GM21717 (cell line): ENCODE measurements at regions not wholly inside any gene's neighbourhood (a gene's known extent, or its start where the extent isn't known, plus 50 kb on each side); places are given as distances from the start of the nearest gene placed in this dataset.
A peak's percentile ranks its signal among the peaks of the same experiment; 100 is the strongest.

Source experiments
- ATAC-seq: cut with Tn5 transposase; IDR thresholded peaks from one replicate; pipeline ENCODE4 v1.9.1; 2021; ENCODE audit warnings: mild to moderate bottlenecking, moderate library complexity; ENCODE audit not compliant: unreplicated experiment

DNA sequence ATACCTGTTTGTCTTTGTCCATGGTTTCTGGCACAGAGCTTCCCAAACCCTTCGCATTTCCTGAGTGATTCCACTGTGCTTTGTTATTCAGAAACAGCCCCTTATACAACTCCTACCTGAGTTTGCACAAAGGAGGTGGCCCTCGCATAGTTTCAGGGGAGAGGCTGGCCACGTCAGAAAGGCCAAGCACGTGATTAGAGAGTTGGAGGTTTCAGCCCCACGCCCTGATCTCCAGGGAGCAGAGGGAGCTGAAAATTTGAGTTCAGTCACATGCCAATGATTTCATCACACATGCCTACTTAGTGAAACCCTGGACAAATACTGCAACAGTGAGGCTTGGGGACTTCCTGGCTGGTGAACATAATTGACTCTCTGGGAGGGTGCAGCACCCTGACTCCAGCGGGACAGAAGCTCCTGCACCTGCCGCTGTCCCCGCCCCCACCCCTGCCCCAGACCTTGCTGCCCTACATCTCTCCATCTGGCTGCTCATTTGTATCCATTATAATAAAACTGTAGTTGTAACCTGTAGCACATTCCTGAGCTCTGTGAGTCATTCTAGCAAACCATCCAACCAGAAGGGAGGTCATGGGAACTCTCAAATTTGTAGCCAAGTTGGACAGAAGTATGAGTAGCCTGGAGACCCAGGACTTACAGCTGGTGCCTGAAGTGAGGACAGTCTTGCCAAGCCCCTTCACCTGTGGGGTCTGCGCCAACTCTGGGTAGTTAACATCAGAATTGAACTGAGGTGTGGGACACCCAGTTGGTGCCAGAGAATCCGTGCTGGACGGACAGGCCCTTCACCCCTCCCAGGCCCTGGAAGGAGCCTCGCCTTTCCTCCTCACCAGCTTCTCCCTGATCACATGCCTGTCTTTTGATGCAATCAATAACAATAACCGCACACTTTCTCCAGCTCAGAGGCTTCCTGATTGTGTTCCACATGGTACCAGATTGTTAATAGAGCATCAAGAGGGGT, 224.3 kb downstream of the ANAPC1 start:
- no peak for ATAC-seq

GRCh38 chr2:111660811-111661210, 223.2 kb downstream of the ANAPC1 start:
- ATAC-seq: no peak

- no peak for ATAC-seq
Measured at GRCh38 chr2:111661286-111661940, 222.6 kb downstream of the ANAPC1 start.

DNA sequence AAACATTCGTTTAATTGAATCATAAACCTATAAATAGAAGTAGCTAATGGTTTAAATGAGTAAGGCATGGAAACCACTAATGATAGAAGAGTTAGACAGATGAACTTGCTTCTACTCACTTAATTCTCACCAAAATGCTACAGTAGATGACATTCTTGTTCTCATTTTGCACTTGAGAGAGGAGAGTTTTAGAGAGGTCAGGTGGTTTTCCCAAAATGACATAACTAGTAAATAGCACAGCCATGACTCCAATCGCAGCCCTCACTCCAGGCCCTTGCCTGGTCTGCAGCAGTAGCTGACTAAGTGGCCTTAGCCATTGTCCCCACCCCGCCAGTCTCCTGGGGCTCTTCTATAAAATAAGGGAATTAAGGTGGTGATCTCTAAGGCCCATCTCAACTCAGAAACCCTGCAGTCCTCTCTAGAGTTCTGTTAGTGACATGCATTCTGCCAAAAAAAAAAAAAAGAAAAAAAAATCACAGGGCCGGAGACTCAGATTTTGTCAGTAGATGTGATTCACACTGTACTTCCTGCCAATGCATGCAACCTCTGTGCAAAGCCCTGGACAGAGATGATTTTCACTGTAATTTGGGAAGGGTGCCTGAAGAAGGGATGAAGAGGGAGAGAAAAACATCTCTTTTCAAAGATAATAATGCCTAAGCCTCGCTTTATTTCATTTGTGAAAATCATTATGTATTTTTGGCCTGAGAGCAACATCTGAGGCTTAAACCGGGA, 221.8 kb downstream of the ANAPC1 start:
- no peak for ATAC-seq

DNA sequence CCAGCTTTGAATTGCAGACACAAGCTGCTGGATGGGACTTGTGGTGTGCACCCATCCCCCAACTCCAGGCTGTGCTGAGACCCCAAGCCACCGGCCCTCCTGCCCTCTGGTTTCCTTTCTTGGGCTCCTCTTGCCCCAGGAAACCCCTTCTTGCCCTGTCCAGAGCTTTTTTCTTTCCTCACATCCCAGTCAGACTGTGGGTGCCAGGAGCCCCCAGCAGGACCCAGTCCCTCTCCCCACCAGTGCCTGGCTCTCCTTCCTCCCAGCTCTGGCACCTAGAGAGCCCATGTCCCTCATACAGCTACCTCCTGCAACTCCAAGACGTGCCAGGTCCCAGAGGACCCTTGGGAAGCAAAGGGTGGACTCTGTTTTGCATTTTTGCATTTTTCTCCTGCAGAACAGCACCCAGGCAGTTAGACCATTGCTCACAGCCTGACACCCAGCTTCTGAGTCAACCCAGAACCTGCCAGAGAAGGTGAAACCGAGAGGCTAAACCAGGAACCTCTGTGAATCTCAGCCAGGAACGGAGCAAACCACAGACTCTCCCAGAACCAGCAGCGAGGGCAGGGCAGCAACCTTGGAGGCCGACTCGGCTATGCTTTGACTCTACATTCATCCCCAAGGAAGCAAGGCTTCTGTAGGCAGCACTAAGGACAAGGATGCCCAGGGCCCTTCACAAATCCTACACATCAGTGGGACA, 221.1 kb downstream of the ANAPC1 start:
- ATAC-seq: peak; percentile 91

GRCh38 chr2:111663471-111664274, 220.3 kb downstream of the ANAPC1 start:
- ATAC-seq: no peak

GRCh38 chr2:111664275-111664850, 219.6 kb downstream of the ANAPC1 start:
- ATAC-seq: no peak

- no peak for ATAC-seq
Measured at GRCh38 chr2:111665011-111665410, 219.0 kb downstream of the ANAPC1 start.

GRCh38 chr2:111665551-111666116, 218.4 kb downstream of the ANAPC1 start:
- no peak for ATAC-seq

GRCh38 chr2:111666160-111666559, 217.8 kb downstream of the ANAPC1 start:
- no peak for ATAC-seq

DNA sequence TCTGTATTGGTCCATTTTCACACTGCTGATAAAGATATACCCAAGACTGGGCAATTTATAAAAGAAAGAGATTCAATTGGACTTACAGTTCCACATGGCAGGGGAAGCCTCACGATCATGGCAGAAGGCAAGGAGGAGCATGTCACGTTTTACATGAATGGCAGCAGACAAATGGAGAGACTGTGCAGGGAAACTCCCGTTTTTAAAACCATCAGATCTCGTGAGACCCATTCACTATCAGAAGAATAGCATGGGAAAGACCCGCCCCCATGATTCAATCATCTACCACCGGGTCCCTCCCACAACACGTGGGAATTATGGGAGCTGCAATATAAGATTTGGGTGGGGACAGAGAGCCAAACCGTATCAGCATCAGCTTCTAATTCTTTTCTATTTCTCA, 217.0 kb downstream of the ANAPC1 start:
- no peak for ATAC-seq

- ATAC-seq: no peak
Measured at GRCh38 chr2:111667542-111668273, 216.3 kb downstream of the ANAPC1 start.

- ATAC-seq: no peak
Measured at GRCh38 chr2:111668274-111668616, 215.7 kb downstream of the ANAPC1 start.

DNA sequence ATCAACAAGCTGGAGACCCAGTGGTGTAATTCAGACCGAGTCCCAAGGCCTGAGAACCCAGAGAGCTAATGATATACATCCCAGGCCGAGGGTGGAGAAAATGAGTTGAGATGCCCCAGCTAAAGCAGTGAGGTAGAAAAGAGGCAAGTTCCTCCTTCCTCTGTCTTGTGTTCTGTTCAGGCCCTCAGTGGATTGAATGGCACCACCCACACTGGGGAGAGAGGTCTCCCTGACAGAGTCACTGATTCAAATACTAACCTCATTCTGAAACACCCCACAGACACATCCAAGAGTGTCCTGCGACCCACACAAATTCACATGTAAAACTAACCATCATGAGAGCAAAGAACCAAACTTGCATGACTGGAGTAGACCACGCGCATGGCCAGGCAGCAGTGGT, 215.3 kb downstream of the ANAPC1 start:
- no peak for ATAC-seq

- ATAC-seq: no peak
Measured at GRCh38 chr2:111669928-111670695, 213.9 kb downstream of the ANAPC1 start.

- ATAC-seq: no peak
Measured at GRCh38 chr2:111670776-111671175, 213.2 kb downstream of the ANAPC1 start.

- no peak for ATAC-seq
Measured at GRCh38 chr2:111671426-111672150, 212.4 kb downstream of the ANAPC1 start.
